HEK293 (cell line): ENCODE measurements at regions not wholly inside any gene's neighbourhood (a gene's known extent, or its start where the extent isn't known, plus 50 kb on each side); places are given as distances from the start of the nearest gene placed in this dataset.

Experiments used
- CTCF ChIA-PET: fragments of 350-600 bp; formaldehyde crosslinking; extraction: SDS; loops from one replicate; lab custom pipeline; 2021; ENCODE audit warnings: antibody characterized with exemption; lab: Yijun Ruan, JAX
- POLR2A ChIA-PET: fragments of 300-600 bp; formaldehyde crosslinking; extraction: SDS; loops from one replicate; lab custom pipeline; 2020; ENCODE audit warnings: antibody characterized with exemption, inconsistent platforms; lab: Yijun Ruan, JAX
- H3K27ac ChIP-seq: fragments of 200-500 bp; sonication (Bioruptor generic); 2 replicates; pipeline ENCODE4 v1.5.1; 2014; ENCODE audit warnings: low read depth, low read length, control low read depth, inconsistent platforms; ENCODE audit errors: extremely low read depth
- H3K36me3 ChIP-seq, 2 experiments: fragments of 200-500 bp in 1 of 2; sonication (Bioruptor generic) in 1 of 2; 1 replicate in 1 of 2; 2 replicates in 1 of 2; pipeline ENCODE4 v1.5.1; 2014 to 2017; ENCODE audit warnings: inconsistent platforms in 2 of 2, low read length in 2 of 2; ENCODE audit not compliant: control insufficient read depth in 2 of 2, insufficient read depth in 1 of 2
- H3K4me1 ChIP-seq: fragments of 200-500 bp; sonication (Bioruptor generic); 2 replicates; pipeline ENCODE4 v1.5.1; 2014; ENCODE audit warnings: mild to moderate bottlenecking, low read length, inconsistent platforms; ENCODE audit not compliant: control insufficient read depth, insufficient read depth
- H3K4me3 ChIP-seq: 2 replicates; pipeline ENCODE4 v1.5.1; 2011; ENCODE audit warnings: low read depth, mild to moderate bottlenecking, control low read depth, low read length, moderate library complexity
- H3K9me3 ChIP-seq: fragments of 200-500 bp; sonication (Bioruptor generic); 2 replicates; pipeline ENCODE4 v1.5.1; 2014; ENCODE audit warnings: low read depth, low read length, inconsistent platforms; ENCODE audit not compliant: control insufficient read depth, insufficient read depth
- GFI1B ChIP-seq: fragments of 450-650 bp; formaldehyde crosslinking; IDR thresholded peaks from 2 replicates; pipeline ENCODE4 v1.5.1; 2016; ENCODE audit warnings: missing biosample characterization, missing genetic modification characterization
- KLF7 ChIP-seq: fragments of 450-650 bp; formaldehyde crosslinking; IDR thresholded peaks from 2 replicates; pipeline ENCODE4 v1.5.1; 2016; ENCODE audit warnings: missing biosample characterization, missing genetic modification characterization, borderline replicate concordance
- SCRT2 ChIP-seq: fragments of 450-650 bp; formaldehyde crosslinking; IDR thresholded peaks from 2 replicates; pipeline ENCODE4 v1.5.1; 2016; ENCODE audit warnings: missing biosample characterization, missing genetic modification characterization
- ZBTB21 ChIP-seq: fragments of 450-650 bp; formaldehyde crosslinking; IDR thresholded peaks from 2 replicates; pipeline ENCODE4 v1.5.1; 2017; ENCODE audit warnings: missing biosample characterization, missing genetic modification characterization
- ZBTB8A ChIP-seq: fragments of 450-650 bp; formaldehyde crosslinking; IDR thresholded peaks from 2 replicates; pipeline ENCODE4 v1.5.1; 2016; ENCODE audit warnings: missing biosample characterization, missing genetic modification characterization
- ZFP69B ChIP-seq: fragments of 450-650 bp; formaldehyde crosslinking; IDR thresholded peaks from 2 replicates; pipeline ENCODE4 v1.5.1; 2016; ENCODE audit warnings: missing biosample characterization, missing genetic modification characterization
- ZIC2 ChIP-seq: fragments of 450-650 bp; formaldehyde crosslinking; IDR thresholded peaks from 2 replicates; pipeline ENCODE4 v1.5.1; 2016; ENCODE audit warnings: missing biosample characterization, missing genetic modification characterization
- ZNF10 ChIP-seq: fragments of 450-650 bp; formaldehyde crosslinking; IDR thresholded peaks from 2 replicates; pipeline ENCODE4 v1.5.1; 2017; ENCODE audit warnings: missing biosample characterization, missing genetic modification characterization
- ZNF221 ChIP-seq: fragments of 450-650 bp; formaldehyde crosslinking; IDR thresholded peaks from 2 replicates; pipeline ENCODE4 v1.5.1; 2017; ENCODE audit warnings: missing biosample characterization, missing genetic modification characterization, borderline replicate concordance
- ZNF23 ChIP-seq: fragments of 450-650 bp; formaldehyde crosslinking; IDR thresholded peaks from 2 replicates; pipeline ENCODE4 v1.5.1; 2016; ENCODE audit warnings: missing biosample characterization, missing genetic modification characterization, borderline replicate concordance
- ZNF24 ChIP-seq: fragments of 450-650 bp; formaldehyde crosslinking; IDR thresholded peaks from 2 replicates; pipeline ENCODE4 v1.5.1; 2016; ENCODE audit warnings: missing biosample characterization, missing genetic modification characterization
- ZNF416 ChIP-seq: fragments of 450-650 bp; formaldehyde crosslinking; IDR thresholded peaks from 2 replicates; pipeline ENCODE4 v1.5.1; 2016; ENCODE audit warnings: missing biosample characterization, missing genetic modification characterization
- ZNF426 ChIP-seq: fragments of 450-650 bp; formaldehyde crosslinking; IDR thresholded peaks from 2 replicates; pipeline ENCODE4 v1.5.1; 2017; ENCODE audit warnings: missing biosample characterization, missing genetic modification characterization, mild to moderate bottlenecking, inconsistent platforms, moderate library complexity
- ZNF549 ChIP-seq: fragments of 450-650 bp; IDR thresholded peaks from 2 replicates; pipeline ENCODE4 v1.5.1; 2018; ENCODE audit warnings: missing biosample characterization, missing genetic modification characterization, mild to moderate bottlenecking, inconsistent platforms, moderate library complexity
- ZNF561 ChIP-seq: fragments of 450-650 bp; IDR thresholded peaks from 2 replicates; pipeline ENCODE4 v1.5.1; 2018; ENCODE audit warnings: missing biosample characterization, missing genetic modification characterization, borderline replicate concordance
- ZNF596 ChIP-seq: fragments of 450-650 bp; IDR thresholded peaks from 2 replicates; pipeline ENCODE4 v1.5.0; 2018; ENCODE audit warnings: missing biosample characterization, mild to moderate bottlenecking, missing genetic modification characterization, moderate library complexity
- TF ChIP-seq, protein P1 (sequence below): fragments of 450-650 bp; formaldehyde crosslinking; IDR thresholded peaks from 2 replicates; pipeline ENCODE4 v1.5.1; 2016; ENCODE audit warnings: missing biosample characterization, missing genetic modification characterization, low read depth
- TF ChIP-seq, protein P2 (sequence below): fragments of 450-650 bp; formaldehyde crosslinking; IDR thresholded peaks from 2 replicates; pipeline ENCODE4 v1.5.1; 2017; ENCODE audit warnings: missing biosample characterization, missing genetic modification characterization
- TF ChIP-seq, protein P3 (sequence below): fragments of 450-650 bp; formaldehyde crosslinking; IDR thresholded peaks from 2 replicates; pipeline ENCODE4 v1.5.1; 2016; ENCODE audit warnings: missing biosample characterization, missing genetic modification characterization, borderline replicate concordance
- TF ChIP-seq, protein P4 (sequence below): fragments of 450-650 bp; formaldehyde crosslinking; IDR thresholded peaks from 2 replicates; pipeline ENCODE4 v1.5.1; 2016; ENCODE audit warnings: missing biosample characterization, missing genetic modification characterization

DNA sequence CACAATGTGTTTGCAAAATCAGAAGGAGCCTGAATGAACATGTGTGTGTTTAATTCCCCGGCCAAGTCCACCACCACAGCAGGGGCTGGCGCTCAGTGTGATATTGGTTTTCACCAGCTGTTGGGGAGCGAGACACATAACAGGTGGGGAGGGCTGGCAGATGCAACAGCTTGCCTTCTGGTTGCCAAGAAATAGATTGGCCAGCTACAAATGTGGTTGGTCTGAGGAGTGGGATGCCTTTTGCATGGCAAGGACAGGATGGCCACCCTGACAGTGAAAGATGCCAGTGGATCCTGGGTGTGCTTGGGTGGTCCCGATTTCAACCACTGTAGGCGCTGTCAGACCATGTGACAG is 292.5 kb upstream of the FZD8 start:
- CTCF ChIA-PET: interaction anchor here (0.7 kb wide), 1 partner anchor 202 kb away, joined by 3 read pairs; no protein-coding TSS in a partner anchor
- TF ChIP-seq ZIC2: peak; percentile 51; the same call in 1 of the 2 replicates
- TF ChIP-seq SCRT2 (tag by site-specific recombination): peak; percentile 54; the same call in 1 of the 2 replicates
- no peak for TF ChIP-seq ZNF24
- no peak overlapping the region for H3K27ac ChIP-seq

DNA sequence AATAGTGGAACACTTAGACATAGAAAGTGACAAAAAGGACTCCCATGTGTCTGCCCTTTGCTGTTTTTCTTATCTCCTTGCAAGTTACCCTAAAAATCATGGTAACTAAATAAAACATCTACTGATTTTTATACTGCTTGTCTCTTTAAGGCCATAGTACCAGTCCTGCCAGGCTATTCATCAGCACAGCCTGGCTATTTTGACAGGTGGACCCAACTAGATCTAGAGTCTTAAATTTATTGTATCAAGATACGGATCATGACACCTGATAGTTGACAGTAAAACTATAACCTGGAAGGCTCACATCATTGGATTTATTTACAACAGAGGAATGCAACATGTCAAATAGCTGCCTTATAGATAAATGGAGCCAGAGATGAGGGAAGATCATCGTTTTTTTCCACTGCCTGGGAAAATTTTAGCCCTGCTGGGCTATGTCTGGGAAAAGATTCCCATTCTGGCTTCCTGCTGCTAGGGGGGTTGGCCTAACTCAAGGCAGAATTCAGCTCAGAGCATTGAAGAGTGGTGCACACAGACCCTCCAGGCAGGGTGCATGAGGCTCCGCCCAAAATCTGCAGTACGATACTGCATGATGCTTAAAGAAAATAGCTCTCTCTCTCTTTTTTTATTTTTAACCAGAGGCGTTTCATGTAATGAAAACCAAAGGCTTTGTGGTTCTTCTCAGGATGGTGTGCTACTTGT is 292.0 kb upstream of the FZD8 start:
- no peak overlapping the region for H3K4me3 ChIP-seq
- no peak overlapping the region for H3K27ac ChIP-seq
- no peaks in the 10 kb centered on the region for H3K9me3 ChIP-seq
- H3K36me3 ChIP-seq: no peaks in the 10 kb centered on the region
- H3K4me1 ChIP-seq: no peaks in the 10 kb centered on the region
- TF ChIP-seq ZNF549 (peak; percentile 51; the same call in 1 of the 2 replicates), ZNF23 (tag by site-specific recombination) (no peak)
- ChIA-PET POLR2A (no interaction called here), CTCF (interaction anchor here (0.7 kb wide), 1 partner anchor 203 kb away, joined by 3 read pairs; no protein-coding TSS in a partner anchor)

More for the DNA sequence above, 292.5 kb upstream of the FZD8 start:
- Histone ChIP-seq H3K9me3 (no peaks in the 10 kb centered on the region), H3K4me1 (no peaks in the 10 kb centered on the region), H3K4me3 (no peak overlapping the region), H3K36me3 (no peaks in the 10 kb centered on the region)
- POLR2A ChIA-PET: no interaction called here

DNA sequence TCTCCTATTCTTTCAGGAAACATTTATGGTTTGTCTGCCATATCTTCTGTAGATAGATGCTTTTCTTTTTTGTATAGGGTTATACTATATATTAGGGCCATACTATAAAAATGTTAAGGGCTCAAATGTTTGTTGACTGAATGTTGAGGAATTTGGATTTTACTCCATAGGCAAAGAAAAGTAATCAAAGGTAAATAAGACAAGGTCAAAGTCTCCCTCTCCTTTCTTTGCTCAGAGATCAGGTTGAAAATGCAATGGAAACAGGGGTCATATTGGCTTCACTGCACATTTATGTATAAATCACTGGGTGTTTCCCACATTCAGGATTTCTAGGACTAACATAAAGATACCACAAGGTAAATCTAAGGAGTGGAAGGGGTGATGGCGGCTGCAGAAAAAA is 291.4 kb upstream of the FZD8 start:
- Histone ChIP-seq H3K4me1 (no peaks in the 10 kb centered on the region), H3K9me3 (no peaks in the 10 kb centered on the region), H3K4me3 (no peak overlapping the region), H3K27ac (no peak overlapping the region), H3K36me3 (no peaks in the 10 kb centered on the region)
- CTCF ChIA-PET: no interaction called here
- POLR2A ChIA-PET: no interaction called here
- TF ChIP-seq, protein P1, sequence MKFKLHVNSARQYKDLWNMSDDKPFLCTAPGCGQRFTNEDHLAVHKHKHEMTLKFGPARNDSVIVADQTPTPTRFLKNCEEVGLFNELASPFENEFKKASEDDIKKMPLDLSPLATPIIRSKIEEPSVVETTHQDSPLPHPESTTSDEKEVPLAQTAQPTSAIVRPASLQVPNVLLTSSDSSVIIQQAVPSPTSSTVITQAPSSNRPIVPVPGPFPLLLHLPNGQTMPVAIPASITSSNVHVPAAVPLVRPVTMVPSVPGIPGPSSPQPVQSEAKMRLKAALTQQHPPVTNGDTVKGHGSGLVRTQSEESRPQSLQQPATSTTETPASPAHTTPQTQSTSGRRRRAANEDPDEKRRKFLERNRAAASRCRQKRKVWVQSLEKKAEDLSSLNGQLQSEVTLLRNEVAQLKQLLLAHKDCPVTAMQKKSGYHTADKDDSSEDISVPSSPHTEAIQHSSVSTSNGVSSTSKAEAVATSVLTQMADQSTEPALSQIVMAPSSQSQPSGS (tag by site-specific recombination): no peak
- TF ChIP-seq ZNF596 (tag by site-specific recombination) (no peak), GFI1B (tag by site-specific recombination) (no peak), ZNF221 (tag by site-specific recombination) (no peak), ZNF416 (tag by site-specific recombination) (no peak), ZFP69B (tag by site-specific recombination) (no peak), KLF7 (no peak), ZNF426 (tag by site-specific recombination) (no peak), ZBTB21 (tag by site-specific recombination) (no peak), ZNF10 (tag by site-specific recombination) (no peak), ZNF561 (tag by site-specific recombination) (no peak), ZBTB8A (tag by site-specific recombination) (no peak)
- TF ChIP-seq, protein P2, sequence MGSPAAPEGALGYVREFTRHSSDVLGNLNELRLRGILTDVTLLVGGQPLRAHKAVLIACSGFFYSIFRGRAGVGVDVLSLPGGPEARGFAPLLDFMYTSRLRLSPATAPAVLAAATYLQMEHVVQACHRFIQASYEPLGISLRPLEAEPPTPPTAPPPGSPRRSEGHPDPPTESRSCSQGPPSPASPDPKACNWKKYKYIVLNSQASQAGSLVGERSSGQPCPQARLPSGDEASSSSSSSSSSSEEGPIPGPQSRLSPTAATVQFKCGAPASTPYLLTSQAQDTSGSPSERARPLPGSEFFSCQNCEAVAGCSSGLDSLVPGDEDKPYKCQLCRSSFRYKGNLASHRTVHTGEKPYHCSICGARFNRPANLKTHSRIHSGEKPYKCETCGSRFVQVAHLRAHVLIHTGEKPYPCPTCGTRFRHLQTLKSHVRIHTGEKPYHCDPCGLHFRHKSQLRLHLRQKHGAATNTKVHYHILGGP: no peak
- TF ChIP-seq, protein P3, sequence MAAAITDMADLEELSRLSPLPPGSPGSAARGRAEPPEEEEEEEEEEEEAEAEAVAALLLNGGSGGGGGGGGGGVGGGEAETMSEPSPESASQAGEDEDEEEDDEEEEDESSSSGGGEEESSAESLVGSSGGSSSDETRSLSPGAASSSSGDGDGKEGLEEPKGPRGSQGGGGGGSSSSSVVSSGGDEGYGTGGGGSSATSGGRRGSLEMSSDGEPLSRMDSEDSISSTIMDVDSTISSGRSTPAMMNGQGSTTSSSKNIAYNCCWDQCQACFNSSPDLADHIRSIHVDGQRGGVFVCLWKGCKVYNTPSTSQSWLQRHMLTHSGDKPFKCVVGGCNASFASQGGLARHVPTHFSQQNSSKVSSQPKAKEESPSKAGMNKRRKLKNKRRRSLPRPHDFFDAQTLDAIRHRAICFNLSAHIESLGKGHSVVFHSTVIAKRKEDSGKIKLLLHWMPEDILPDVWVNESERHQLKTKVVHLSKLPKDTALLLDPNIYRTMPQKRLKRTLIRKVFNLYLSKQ (tag by site-specific recombination): no peak
- TF ChIP-seq, protein P4, sequence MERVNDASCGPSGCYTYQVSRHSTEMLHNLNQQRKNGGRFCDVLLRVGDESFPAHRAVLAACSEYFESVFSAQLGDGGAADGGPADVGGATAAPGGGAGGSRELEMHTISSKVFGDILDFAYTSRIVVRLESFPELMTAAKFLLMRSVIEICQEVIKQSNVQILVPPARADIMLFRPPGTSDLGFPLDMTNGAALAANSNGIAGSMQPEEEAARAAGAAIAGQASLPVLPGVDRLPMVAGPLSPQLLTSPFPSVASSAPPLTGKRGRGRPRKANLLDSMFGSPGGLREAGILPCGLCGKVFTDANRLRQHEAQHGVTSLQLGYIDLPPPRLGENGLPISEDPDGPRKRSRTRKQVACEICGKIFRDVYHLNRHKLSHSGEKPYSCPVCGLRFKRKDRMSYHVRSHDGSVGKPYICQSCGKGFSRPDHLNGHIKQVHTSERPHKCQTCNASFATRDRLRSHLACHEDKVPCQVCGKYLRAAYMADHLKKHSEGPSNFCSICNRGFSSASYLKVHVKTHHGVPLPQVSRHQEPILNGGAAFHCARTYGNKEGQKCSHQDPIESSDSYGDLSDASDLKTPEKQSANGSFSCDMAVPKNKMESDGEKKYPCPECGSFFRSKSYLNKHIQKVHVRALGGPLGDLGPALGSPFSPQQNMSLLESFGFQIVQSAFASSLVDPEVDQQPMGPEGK (tag by site-specific recombination): no peak
